Endothelial cell (in vitro differentiated cells): ENCODE measurements at regions not wholly inside any gene's neighbourhood (a gene's known extent, or its start where the extent isn't known, plus 50 kb on each side); places are given as distances from the start of the nearest gene placed in this dataset.
"Not testable (repeated sequence)": the region's sequence is repeated elsewhere in the genome, so short reads cannot be mapped to it uniquely, and the experiment has no call there.

Source experiments
- DNase-seq: peaks from one replicate; pipeline ENCODE4 v3.0.0; 2021; ENCODE audit warnings: low spot score
- H3K27ac Mint-ChIP-seq: one replicate; pipeline ENCODE4 v1.8.0; 2021; ENCODE audit warnings: mixed read lengths, inconsistent platforms; ENCODE audit not compliant: unreplicated experiment
- H3K27me3 Mint-ChIP-seq: one replicate; pipeline ENCODE4 v1.8.0; 2021; ENCODE audit warnings: mild to moderate bottlenecking, moderate library complexity, mixed read lengths, inconsistent platforms; ENCODE audit not compliant: unreplicated experiment
- H3K36me3 Mint-ChIP-seq: one replicate; pipeline ENCODE4 v1.8.0; 2021; ENCODE audit warnings: mild to moderate bottlenecking, low read depth, mixed read lengths, inconsistent platforms; ENCODE audit not compliant: unreplicated experiment
- H3K4me1 Mint-ChIP-seq: one replicate; pipeline ENCODE4 v1.8.0; 2021; ENCODE audit warnings: mild to moderate bottlenecking, mixed read lengths, inconsistent platforms; ENCODE audit not compliant: unreplicated experiment
- H3K4me3 Mint-ChIP-seq: one replicate; pipeline ENCODE4 v1.8.0; 2021; ENCODE audit warnings: mild to moderate bottlenecking, mixed read lengths, inconsistent platforms; ENCODE audit not compliant: unreplicated experiment
- H3K9me3 Mint-ChIP-seq: one replicate; pipeline ENCODE4 v1.8.0; 2021; ENCODE audit warnings: mixed read lengths, inconsistent platforms; ENCODE audit not compliant: unreplicated experiment

- H3K27ac Mint-ChIP-seq, DNase-seq, H3K4me1 Mint-ChIP-seq, H3K27me3 Mint-ChIP-seq, H3K9me3 Mint-ChIP-seq, H3K36me3 Mint-ChIP-seq, H3K4me3 Mint-ChIP-seq: not testable (repeated sequence)
Measured at GRCh38 chr7:149966444-149966843, 92.7 kb downstream of the ATP6V0E2 start.

GRCh38 chr7:149972977-149973376 lies 99.2 kb downstream of the ATP6V0E2 start:
- not testable (repeated sequence) for H3K9me3 Mint-ChIP-seq, DNase-seq, H3K27me3 Mint-ChIP-seq, H3K27ac Mint-ChIP-seq, H3K4me3 Mint-ChIP-seq, H3K36me3 Mint-ChIP-seq, H3K4me1 Mint-ChIP-seq

GRCh38 chr7:149973681-149974080 lies 99.9 kb downstream of the ATP6V0E2 start:
- not testable (repeated sequence) for H3K36me3 Mint-ChIP-seq, H3K4me1 Mint-ChIP-seq, H3K27me3 Mint-ChIP-seq, H3K27ac Mint-ChIP-seq, DNase-seq, H3K9me3 Mint-ChIP-seq, H3K4me3 Mint-ChIP-seq

GRCh38 chr7:149975608-149976007 lies 101.8 kb downstream of the ATP6V0E2 start:
- not testable (repeated sequence) for H3K36me3 Mint-ChIP-seq, H3K27me3 Mint-ChIP-seq, H3K4me3 Mint-ChIP-seq, H3K4me1 Mint-ChIP-seq, H3K27ac Mint-ChIP-seq, DNase-seq, H3K9me3 Mint-ChIP-seq

- not testable (repeated sequence) for DNase-seq, H3K27me3 Mint-ChIP-seq, H3K4me1 Mint-ChIP-seq, H3K4me3 Mint-ChIP-seq, H3K27ac Mint-ChIP-seq, H3K9me3 Mint-ChIP-seq, H3K36me3 Mint-ChIP-seq
Measured at GRCh38 chr7:149978537-149978936, 104.8 kb downstream of the ATP6V0E2 start.

GRCh38 chr7:149978944-149979343 lies 105.2 kb downstream of the ATP6V0E2 start:
- not testable (repeated sequence) for H3K9me3 Mint-ChIP-seq, H3K27me3 Mint-ChIP-seq, H3K4me1 Mint-ChIP-seq

GRCh38 chr7:149982537-149983112 lies 108.9 kb downstream of the ATP6V0E2 start:
- H3K27me3 Mint-ChIP-seq, H3K9me3 Mint-ChIP-seq, H3K27ac Mint-ChIP-seq, H3K4me1 Mint-ChIP-seq, DNase-seq, H3K36me3 Mint-ChIP-seq, H3K4me3 Mint-ChIP-seq: not testable (repeated sequence)

More at GRCh38 chr7:149978944-149979343, 105.2 kb downstream of the ATP6V0E2 start:
- not testable (repeated sequence) for H3K27ac Mint-ChIP-seq, H3K36me3 Mint-ChIP-seq, H3K4me3 Mint-ChIP-seq, DNase-seq

- not testable (repeated sequence) for H3K27ac Mint-ChIP-seq, H3K9me3 Mint-ChIP-seq, H3K4me3 Mint-ChIP-seq, H3K4me1 Mint-ChIP-seq, H3K27me3 Mint-ChIP-seq, H3K36me3 Mint-ChIP-seq, DNase-seq
Measured at GRCh38 chr7:149986866-149987265, 113.1 kb downstream of the ATP6V0E2 start.

GRCh38 chr7:149991652-149992302 lies 118.0 kb downstream of the ATP6V0E2 start:
- not testable (repeated sequence) for H3K4me3 Mint-ChIP-seq, DNase-seq, H3K36me3 Mint-ChIP-seq, H3K27me3 Mint-ChIP-seq, H3K4me1 Mint-ChIP-seq, H3K27ac Mint-ChIP-seq, H3K9me3 Mint-ChIP-seq

- H3K4me1 Mint-ChIP-seq, H3K27ac Mint-ChIP-seq, DNase-seq, H3K36me3 Mint-ChIP-seq, H3K4me3 Mint-ChIP-seq, H3K27me3 Mint-ChIP-seq, H3K9me3 Mint-ChIP-seq: not testable (repeated sequence)
Measured at GRCh38 chr7:149992366-149992765, 118.6 kb downstream of the ATP6V0E2 start.

GRCh38 chr7:149995369-149996026 lies 121.7 kb downstream of the ATP6V0E2 start:
- not testable (repeated sequence) for H3K4me3 Mint-ChIP-seq, H3K9me3 Mint-ChIP-seq, H3K4me1 Mint-ChIP-seq, H3K36me3 Mint-ChIP-seq, DNase-seq, H3K27ac Mint-ChIP-seq, H3K27me3 Mint-ChIP-seq
